Stomach (tissue), 4 donors: ENCODE measurements at regions not wholly inside any gene's neighbourhood (a gene's known extent, or its start where the extent isn't known, plus 50 kb on each side); places are given as distances from the start of the nearest gene placed in this dataset.

ENCODE experiments used
- CTCF ChIP-seq, 7 experiments: fragments of 450-650 bp in 4 of 7; fragments of 200-600 bp in 3 of 7; sonication (generic) in 3 of 7; IDR thresholded peaks; one replicate each; pipeline ENCODE4 v1.5.1; 2016 to 2019; ENCODE audit warnings: antibody characterized with exemption in 7 of 7, control low read depth in 2 of 7, mild to moderate bottlenecking in 1 of 7
- EP300 ChIP-seq: sonication (generic); formaldehyde crosslinking; IDR thresholded peaks from one replicate; pipeline ENCODE4 v1.6.1; 2017; ENCODE audit warnings: antibody characterized with exemption
- POLR2A ChIP-seq, 4 donors: fragments of 450-650 bp; IDR thresholded peaks; one replicate each; pipeline ENCODE4 v1.6.1; 2016; ENCODE audit warnings: antibody characterized with exemption in 4 of 4, control low read depth in 2 of 4, mild to moderate bottlenecking in 1 of 4, moderate library complexity in 1 of 4
- POLR2AphosphoS5 ChIP-seq, 3 donors: sonication (generic); formaldehyde crosslinking; IDR thresholded peaks; one replicate each; pipeline ENCODE4 v1.6.1; 2016; ENCODE audit warnings: antibody characterized with exemption in 3 of 3

GRCh38 chr6:169986171-169986847, 234.9 kb downstream of the ERMARD start:
- TF ChIP-seq CTCF (IDR thresholded peaks at IDR 0.05) (no peak), EP300 (no peak), POLR2AphosphoS5 (IDR thresholded peaks at IDR 0.05) (no peak), POLR2A (IDR thresholded peaks at IDR 0.05) (no peak)
